HFFc6 (cell line): ENCODE measurements at regions not wholly inside any gene's neighbourhood (a gene's known extent, or its start where the extent isn't known, plus 50 kb on each side); places are given as distances from the start of the nearest gene placed in this dataset.
"Not testable (repeated sequence)": the region's sequence is repeated elsewhere in the genome, so short reads cannot be mapped to it uniquely, and the experiment has no call there.

ENCODE experiments used
- DNase-seq: peaks from one replicate; pipeline ENCODE4 v3.0.0-alpha.2; 2018
- H3K27ac Mint-ChIP-seq: 2 replicates; pipeline ENCODE4 v1.8.0; 2020; ENCODE audit warnings: mild to moderate bottlenecking, mixed read lengths
- H3K27me3 Mint-ChIP-seq: 2 replicates; pipeline ENCODE4 v1.8.0; 2021; ENCODE audit warnings: mild to moderate bottlenecking, moderate library complexity, mixed read lengths; ENCODE audit not compliant: insufficient read depth
- H3K36me3 Mint-ChIP-seq: 2 replicates; pipeline ENCODE4 v1.8.0; 2021; ENCODE audit warnings: low read depth, mixed read lengths
- H3K4me1 Mint-ChIP-seq: 2 replicates; pipeline ENCODE4 v1.8.0; 2020; ENCODE audit warnings: low read depth, mixed read lengths
- H3K4me3 Mint-ChIP-seq: 2 replicates; pipeline ENCODE4 v1.8.0; 2020; ENCODE audit warnings: mild to moderate bottlenecking, moderate library complexity, mixed read lengths
- H3K9me3 Mint-ChIP-seq: 2 replicates; pipeline ENCODE4 v1.8.0; 2020; ENCODE audit warnings: mild to moderate bottlenecking, mixed read lengths
- TF ChIP-seq, protein P1 (sequence below): fragments of 200-600 bp; sonication (generic); IDR thresholded peaks from 2 replicates; pipeline ENCODE4 v1.5.0; 2021; ENCODE audit warnings: antibody characterized with exemption, mild to moderate bottlenecking

DNA sequence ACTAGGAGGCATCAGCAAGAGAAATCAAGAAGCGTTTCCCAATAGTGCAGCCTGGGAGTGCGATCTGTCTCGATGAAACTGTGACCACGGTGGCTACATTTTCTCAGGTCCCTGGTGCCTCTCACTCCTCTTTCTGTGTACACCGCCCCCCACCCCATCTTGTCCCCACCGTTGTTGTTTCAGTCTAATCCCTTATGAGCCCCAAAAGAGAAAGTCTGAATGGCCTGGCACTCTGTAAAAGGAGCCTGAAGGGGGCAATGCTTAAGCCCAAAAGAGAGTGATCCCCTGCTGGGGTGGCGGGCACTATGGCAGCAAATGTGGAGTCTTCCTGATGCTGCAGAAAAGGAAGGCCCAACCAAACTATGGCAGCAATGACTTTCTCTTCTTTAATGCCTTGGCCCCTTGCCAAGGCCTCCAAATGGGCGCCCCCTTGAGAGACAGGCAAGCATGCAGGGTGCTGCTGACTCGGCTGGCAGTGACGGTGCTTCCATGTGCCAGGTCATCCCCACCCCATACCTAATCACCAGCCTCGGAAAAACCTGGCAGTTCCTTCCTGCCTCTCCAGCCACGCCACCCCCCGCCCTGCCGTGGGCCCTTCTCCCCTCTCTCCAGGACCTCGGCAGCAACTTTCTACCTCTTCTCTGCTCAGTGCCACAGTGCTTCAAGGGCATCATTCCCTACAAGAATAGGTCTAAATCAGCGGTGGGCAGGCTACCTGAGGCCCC is 123.0 kb downstream of the CYP26B1 start:
- Mint-ChIP-seq H3K27me3 (peaks cover 22% of the 10 kb centered on the region), H3K9me3 (no peaks in the 10 kb centered on the region), H3K4me1 (no peaks in the 10 kb centered on the region), H3K4me3 (no peak overlapping the region), H3K27ac (no peak overlapping the region), H3K36me3 (no peaks in the 10 kb centered on the region)
- TF ChIP-seq, protein P1, sequence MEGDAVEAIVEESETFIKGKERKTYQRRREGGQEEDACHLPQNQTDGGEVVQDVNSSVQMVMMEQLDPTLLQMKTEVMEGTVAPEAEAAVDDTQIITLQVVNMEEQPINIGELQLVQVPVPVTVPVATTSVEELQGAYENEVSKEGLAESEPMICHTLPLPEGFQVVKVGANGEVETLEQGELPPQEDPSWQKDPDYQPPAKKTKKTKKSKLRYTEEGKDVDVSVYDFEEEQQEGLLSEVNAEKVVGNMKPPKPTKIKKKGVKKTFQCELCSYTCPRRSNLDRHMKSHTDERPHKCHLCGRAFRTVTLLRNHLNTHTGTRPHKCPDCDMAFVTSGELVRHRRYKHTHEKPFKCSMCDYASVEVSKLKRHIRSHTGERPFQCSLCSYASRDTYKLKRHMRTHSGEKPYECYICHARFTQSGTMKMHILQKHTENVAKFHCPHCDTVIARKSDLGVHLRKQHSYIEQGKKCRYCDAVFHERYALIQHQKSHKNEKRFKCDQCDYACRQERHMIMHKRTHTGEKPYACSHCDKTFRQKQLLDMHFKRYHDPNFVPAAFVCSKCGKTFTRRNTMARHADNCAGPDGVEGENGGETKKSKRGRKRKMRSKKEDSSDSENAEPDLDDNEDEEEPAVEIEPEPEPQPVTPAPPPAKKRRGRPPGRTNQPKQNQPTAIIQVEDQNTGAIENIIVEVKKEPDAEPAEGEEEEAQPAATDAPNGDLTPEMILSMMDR, result no peak
- no peak for DNase-seq

DNA sequence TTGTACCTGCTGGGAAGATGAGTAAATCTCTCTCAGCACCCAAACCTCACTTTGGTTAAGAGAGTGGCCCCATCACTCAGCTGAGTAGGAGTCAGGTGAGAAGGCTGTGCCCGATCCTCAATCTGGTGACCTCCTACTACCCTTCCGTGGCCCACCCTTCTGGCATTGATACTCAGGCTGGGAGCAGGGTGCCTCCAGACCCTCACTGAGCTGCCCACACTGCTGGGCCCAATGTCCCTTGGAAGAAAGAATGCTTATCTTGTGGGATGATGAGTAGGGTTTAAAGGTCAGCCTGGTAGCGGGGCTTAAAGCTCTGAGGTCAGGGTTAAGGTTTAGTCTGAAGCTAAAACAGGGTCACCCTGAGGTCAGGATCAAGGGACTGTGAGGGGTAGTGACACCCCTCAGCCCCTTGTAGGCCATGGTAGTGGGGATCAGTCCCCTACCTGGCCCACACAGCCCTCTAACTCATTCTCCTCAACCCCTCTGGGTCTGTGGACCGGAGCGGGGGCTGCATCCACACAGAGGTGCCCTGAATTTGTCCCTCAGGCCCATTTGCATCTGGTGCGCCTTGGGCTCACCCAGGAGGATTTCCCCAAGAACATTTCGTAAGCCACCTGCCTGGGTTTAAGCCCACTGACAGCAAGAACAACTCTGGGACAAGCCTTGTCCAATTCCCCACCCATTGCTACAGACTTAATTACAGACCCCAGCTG is 123.8 kb downstream of the CYP26B1 start:
- H3K27me3 Mint-ChIP-seq, result peaks cover 20% of the 10 kb centered on the region; the same call in 1 of the 2 replicates
- TF ChIP-seq, protein P1, result no peak
- H3K4me3 Mint-ChIP-seq, result no peak overlapping the region

GRCh38 chr2:72021371-72021770 is 126.3 kb downstream of the CYP26B1 start:
- H3K9me3 Mint-ChIP-seq, H3K4me3 Mint-ChIP-seq, DNase-seq, H3K27ac Mint-ChIP-seq, H3K36me3 Mint-ChIP-seq, H3K4me1 Mint-ChIP-seq: not testable (repeated sequence)
- peaks cover 16% of the 10 kb centered on the region; the same call in 1 of the 2 replicates for H3K27me3 Mint-ChIP-seq

More for the DNA sequence above, 123.8 kb downstream of the CYP26B1 start:
- Mint-ChIP-seq H3K27ac (no peak overlapping the region), H3K36me3 (no peaks in the 10 kb centered on the region), H3K4me1 (no peaks in the 10 kb centered on the region), H3K9me3 (no peaks in the 10 kb centered on the region)
- no peak for DNase-seq

DNA sequence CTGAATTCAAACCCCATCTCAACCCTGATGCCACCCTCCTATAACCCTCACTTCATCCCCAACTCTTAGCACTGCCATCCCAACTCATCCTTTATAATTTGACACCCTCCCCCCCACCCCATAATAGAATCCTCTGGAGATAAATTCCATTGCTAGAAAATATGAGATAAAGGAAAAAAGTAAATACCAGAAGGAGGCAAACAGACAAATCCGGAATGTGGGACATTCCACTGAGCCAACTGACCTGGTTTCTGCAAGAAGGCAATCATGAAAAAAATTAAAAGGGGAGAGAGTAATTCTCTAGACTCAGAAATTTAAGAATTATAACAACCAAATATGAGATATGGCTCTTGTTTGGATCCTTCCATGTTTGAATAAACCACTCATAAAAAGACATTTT is 132.4 kb downstream of the CYP26B1 start:
- no peak for DNase-seq
- no peaks in the 10 kb centered on the region for H3K4me1 Mint-ChIP-seq
- H3K4me3 Mint-ChIP-seq, result no peak overlapping the region
- peaks cover 15% of the 10 kb centered on the region for H3K27me3 Mint-ChIP-seq
- H3K9me3 Mint-ChIP-seq, result no peaks in the 10 kb centered on the region
- H3K27ac Mint-ChIP-seq, result no peak overlapping the region
- H3K36me3 Mint-ChIP-seq, result no peaks in the 10 kb centered on the region
- TF ChIP-seq, protein P1, result no peak

- Mint-ChIP-seq H3K4me1 (no peaks in the 10 kb centered on the region), H3K27ac (no peak overlapping the region), H3K9me3 (no peaks in the 10 kb centered on the region), H3K36me3 (no peaks in the 10 kb centered on the region), H3K4me3 (no peak overlapping the region), H3K27me3 (peaks cover 17% of the 10 kb centered on the region)
- no peak for DNase-seq
- TF ChIP-seq, protein P1, result no peak
Measured at GRCh38 chr2:72014831-72015230, 132.8 kb downstream of the CYP26B1 start.

DNA sequence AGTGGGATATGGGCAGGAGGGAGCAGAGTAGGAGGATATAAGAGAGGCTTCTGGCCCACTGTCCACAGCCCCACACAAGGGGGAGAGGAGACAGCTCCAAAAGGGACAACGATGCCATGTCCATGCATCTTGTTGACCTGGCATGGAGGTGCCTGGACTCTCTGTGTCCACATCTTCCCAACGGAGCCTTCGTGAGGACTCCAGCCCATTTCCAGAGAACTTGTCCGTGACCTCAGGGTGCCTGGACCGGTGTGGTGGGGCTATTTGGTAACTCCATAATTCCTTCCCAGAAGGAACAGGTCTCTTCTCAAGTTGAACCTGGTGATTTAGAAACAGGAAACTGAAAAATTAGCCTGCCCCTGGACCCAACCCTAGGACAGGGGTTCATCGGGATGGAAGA is 133.9 kb downstream of the CYP26B1 start:
- Mint-ChIP-seq H3K4me1 (no peaks in the 10 kb centered on the region), H3K4me3 (no peak overlapping the region), H3K27me3 (peaks cover 18% of the 10 kb centered on the region), H3K27ac (no peak overlapping the region), H3K36me3 (no peaks in the 10 kb centered on the region), H3K9me3 (no peaks in the 10 kb centered on the region)
- TF ChIP-seq, protein P1, result no peak
- DNase-seq, result no peak
